ENCODE measurements at regions not wholly inside any gene's neighbourhood (a gene's known extent, or its start where the extent isn't known, plus 50 kb on each side); places are given as distances from the start of the nearest gene placed in this dataset.

GRCh38 chr1:233520261-233521191 is 93.4 kb upstream of the KCNK1 start:
- no peak for DNase-seq

- no peak for DNase-seq
These were observed 90.9 kb upstream of the KCNK1 start for GRCh38 chr1:233523047-233523446.

- no peak for DNase-seq
These were observed 86.1 kb upstream of the KCNK1 start for GRCh38 chr1:233527818-233528217.

- DNase-seq, result no peak
These were observed 83.1 kb upstream of the KCNK1 start for GRCh38 chr1:233530665-233531386.

DNA sequence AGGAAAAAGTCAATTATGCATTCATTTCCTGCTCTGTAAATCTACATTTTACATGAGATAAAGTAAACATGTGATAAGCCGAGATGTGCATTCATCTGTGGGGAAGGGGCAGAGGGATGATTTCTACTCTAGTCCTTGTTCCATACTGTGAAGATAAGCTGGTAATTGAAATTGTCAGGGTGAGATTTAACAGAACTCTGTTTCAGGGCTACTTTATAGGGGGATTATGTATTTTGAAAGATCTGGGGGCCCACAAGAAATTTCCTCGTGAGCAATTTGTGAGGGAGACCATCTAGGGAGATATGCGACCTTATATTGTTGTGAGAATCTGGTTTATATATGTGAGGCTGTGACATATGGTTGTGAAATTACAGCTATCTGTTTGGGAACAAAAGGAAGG is 73.1 kb upstream of the KCNK1 start:
- no peak for DNase-seq

DNA sequence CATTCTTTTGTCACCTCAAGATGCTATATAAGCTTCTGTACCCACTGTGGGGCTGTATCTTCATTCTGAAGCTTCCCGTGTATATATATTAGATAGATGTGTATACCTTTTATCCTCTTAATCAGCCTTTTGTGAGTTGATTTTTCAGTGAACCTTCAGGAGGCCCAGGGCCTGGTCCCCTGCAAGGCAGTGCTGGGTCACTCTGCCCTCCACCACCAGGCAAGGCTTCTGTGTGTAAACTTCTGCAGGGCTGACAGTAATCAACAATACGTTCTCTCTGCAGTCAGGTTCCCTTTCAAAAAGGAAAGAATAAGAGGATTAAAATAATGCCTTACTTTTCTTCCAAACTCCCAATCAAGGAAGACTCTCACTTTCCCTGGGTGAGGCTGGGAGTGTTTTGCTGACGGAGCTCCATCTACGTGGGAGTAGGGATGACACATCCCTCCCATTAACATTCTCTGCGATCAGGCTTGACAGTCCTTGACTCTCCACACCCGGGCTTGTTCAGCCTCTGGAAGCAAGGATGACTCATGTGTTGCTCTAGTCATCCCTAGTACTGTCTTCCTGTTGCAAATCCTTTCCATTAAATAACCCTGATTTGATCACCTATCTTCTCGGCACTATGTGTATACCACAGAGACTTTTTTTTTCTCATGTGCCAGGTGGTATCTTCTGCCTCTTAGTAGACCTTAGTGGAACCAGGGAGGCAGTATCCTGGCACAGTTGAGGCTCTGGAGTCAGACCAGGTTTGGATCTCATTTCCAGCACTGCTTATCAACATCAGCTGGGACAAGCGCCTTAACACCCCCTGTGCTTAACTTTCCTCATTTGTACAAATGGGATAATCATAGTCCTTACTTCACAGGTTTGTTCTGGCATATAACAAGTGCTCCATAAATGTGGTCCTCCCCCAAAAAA is 70.3 kb upstream of the KCNK1 start:
- no peak for DNase-seq

DNA sequence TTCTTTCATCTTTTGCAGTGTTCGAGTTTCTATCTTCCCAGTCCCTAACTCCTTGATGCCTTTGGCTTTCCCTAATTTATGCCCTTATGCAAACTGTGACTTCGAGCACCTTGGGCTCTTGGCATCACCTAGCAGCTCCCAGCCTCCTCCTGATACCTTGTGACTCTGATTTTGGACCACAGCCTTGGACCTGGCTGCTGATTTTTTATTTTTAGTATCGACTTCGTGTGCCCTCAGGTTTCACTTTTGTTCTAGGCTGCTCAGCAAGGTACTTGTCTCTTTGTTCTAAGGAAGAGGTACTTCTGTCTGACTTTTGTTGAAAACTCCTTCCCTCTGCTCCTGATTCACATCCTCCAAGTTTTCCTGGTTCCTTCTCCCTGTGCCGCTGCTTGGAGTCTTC is 69.6 kb upstream of the KCNK1 start:
- DNase-seq, result no peak

DNA sequence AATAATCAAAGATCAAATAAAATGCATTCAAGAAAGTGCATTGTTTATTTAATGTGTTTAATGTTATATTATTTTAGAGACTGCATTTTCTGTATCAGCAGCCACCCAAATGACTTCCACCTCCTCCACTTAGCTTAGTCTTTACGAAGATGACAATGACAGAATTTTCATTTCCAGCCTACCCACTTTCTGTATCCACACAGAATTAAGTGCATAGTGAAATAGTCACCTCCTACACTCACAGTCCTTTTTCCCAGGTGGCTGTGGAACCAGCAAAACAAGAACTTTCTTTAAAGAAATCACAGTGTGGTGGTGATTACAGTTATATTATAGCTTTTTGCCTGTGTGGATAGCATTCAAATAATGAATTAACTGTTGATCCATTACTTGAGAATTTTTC is 66.2 kb upstream of the KCNK1 start:
- no peak for DNase-seq

DNA sequence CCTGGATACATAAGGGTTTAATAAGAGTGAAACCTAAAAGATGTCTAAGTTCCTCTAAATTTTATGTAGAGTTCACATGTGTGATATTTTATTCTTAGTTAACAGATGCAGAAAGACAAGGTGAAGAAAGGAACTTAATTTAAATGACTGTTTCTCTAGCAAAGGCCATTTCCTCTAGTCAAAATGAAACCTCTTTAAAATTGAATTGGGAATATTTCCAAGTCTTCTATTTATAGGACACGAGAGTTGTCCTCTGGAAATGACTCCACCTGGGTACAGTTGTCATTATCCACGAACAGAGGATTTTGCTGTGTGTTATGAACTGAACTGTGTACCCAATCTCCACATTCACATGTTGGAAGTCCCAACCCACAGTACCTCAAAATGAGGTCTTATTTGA is 64.5 kb upstream of the KCNK1 start:
- no peak for DNase-seq

GRCh38 chr1:233549917-233550316 is 64.0 kb upstream of the KCNK1 start:
- no peak for DNase-seq

DNA sequence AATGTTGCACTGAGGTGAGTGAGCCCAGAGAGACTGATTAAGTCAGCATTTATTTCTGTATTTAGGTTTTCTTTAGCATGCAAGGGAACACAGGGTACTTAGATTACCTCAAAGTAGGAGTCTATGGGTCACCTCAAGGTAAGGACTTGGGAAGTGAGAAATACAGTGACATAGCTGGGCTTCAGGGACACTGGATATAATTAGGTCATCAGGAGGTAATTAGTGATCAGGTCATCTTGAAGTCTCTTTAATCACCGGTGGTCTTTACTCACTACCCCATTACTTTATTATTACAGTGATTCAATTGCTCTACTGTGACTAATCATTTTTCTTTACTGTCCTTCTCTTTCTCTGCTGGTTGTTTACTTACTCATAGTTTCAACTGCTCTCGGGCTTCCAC is 59.9 kb upstream of the KCNK1 start:
- no peak for DNase-seq

DNA sequence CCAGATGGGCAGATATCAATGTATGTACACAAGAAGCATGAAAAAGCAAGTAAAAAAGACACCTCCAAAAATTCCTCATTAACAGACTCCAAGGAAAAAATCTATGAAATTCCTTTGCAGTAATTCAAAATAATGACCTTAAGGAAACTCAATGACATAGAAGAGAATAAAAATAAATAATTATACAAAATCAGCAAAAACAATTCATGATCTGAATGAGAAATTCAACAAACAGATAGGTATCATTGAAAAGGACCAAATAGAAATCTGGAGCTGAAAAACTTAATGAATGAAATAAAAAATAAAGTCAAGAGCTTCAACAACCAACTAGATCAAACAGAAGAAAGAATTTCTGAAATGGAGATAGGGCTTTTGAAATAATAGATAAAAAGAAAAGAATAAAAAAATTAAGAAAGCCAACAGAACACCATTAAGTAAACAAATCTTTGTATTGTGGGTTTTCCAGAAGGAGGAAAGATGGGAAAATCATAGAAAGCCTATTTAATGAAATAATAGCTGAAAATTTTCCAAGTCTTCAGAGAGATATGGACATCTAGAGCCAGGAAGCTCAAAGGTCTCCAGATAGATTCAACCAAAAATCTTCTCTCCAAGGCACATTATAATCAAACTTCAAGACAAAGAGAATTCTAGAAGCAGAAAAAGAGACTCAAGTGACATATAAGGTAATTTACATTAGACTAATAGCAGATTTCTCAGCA is 52.0 kb upstream of the KCNK1 start:
- DNase-seq, result no peak
